Left colon (tissue), 2 donors: ENCODE measurements at regions not wholly inside any gene's neighbourhood (a gene's known extent, or its start where the extent isn't known, plus 50 kb on each side); places are given as distances from the start of the nearest gene placed in this dataset.
A peak's percentile ranks its signal among the peaks of the same experiment; 100 is the strongest.
"Not testable (repeated sequence)": the region's sequence is repeated elsewhere in the genome, so short reads cannot be mapped to it uniquely, and the experiment has no call there.

Experiments
- ATAC-seq: fragments of 200-7000 bp; cut with Tn5 transposase; one replicate; pipeline ENCODE4 v1.9.1; 2020; ENCODE audit warnings: mild to moderate bottlenecking, moderate library complexity
- DNase-seq, 2 donors: peaks; one replicate each; pipeline ENCODE4 v3.0.0-alpha.2; 2020
- intact Hi-C, 2 donors: fragments of 100-400 bp; cut with DNase I in 1 of 2; cut with micrococcal nuclease in 1 of 2; formaldehyde crosslinking; loops; one replicate each; pipeline versions ENCODE4 v1.11.2 to v1.14.0; 2022; cut with DNase I, micrococcal nuclease
- donor health status: DM: no; HTN: no; CAD: no.
- donor health status: DM: yes; HTN: yes; CAD: no.

- intact Hi-C loops = no loop called here
- no peak for DNase-seq
- ATAC-seq = no peak
Observed at GRCh38 chrX:139158256-139158655, 372.3 kb upstream of the F9 start.

- intact Hi-C loops = no loop called here
- DNase-seq (no peak), ATAC-seq (no peak)
Observed at GRCh38 chrX:139156356-139156755, 374.2 kb upstream of the F9 start.

- ATAC-seq, intact Hi-C loops, DNase-seq: not testable (repeated sequence)
Observed at GRCh38 chrX:139146625-139147024, 383.9 kb upstream of the F9 start.

- ATAC-seq = no peak
- DNase-seq = no peak
Observed at GRCh38 chrX:139141370-139141769, 389.2 kb upstream of the F9 start.

GRCh38 chrX:139134316-139134715, 396.2 kb upstream of the F9 start:
- DNase-seq = no peak
- intact Hi-C loops = no loop called here
- no peak for ATAC-seq

More at GRCh38 chrX:139141370-139141769, 389.2 kb upstream of the F9 start:
- intact Hi-C loops = no loop called here

- DNase-seq (peak in 1 of 2 donors; percentile 15), ATAC-seq (peak; percentile 75)
- intact Hi-C loops = no loop called here
Observed at GRCh38 chrX:139126493-139126892, 404.0 kb upstream of the F9 start.

- intact Hi-C loops = no loop called here
- no peak for ATAC-seq
Observed at GRCh38 chrX:139125916-139126315, 404.6 kb upstream of the F9 start.

GRCh38 chrX:139121616-139122286, 408.8 kb upstream of the F9 start:
- ATAC-seq = no peak
- DNase-seq = no peak
- intact Hi-C loops = no loop called here

More at GRCh38 chrX:139125916-139126315, 404.6 kb upstream of the F9 start:
- no peak for DNase-seq

- no peak for DNase-seq
- intact Hi-C loops = no loop called here
- no peak for ATAC-seq
Observed at GRCh38 chrX:139120760-139121159, 409.2 kb upstream of the FGF13 start.

GRCh38 chrX:139113708-139114107, 402.2 kb upstream of the FGF13 start:
- no peak for ATAC-seq
- intact Hi-C loops = no loop called here
- no peak for DNase-seq

- ATAC-seq = no peak
- no peak for DNase-seq
- intact Hi-C loops = no loop called here
Observed at GRCh38 chrX:139112432-139112831, 400.9 kb upstream of the FGF13 start.

- ATAC-seq (no peak), DNase-seq (no peak)
- intact Hi-C loops = no loop called here
Observed at GRCh38 chrX:139106069-139106468, 394.6 kb upstream of the FGF13 start.

- ATAC-seq (no peak), DNase-seq (no peak)
- intact Hi-C loops = no loop called here
Observed at GRCh38 chrX:139094671-139095592, 383.4 kb upstream of the FGF13 start.

GRCh38 chrX:139093201-139093600, 381.7 kb upstream of the FGF13 start:
- no peak for ATAC-seq
- intact Hi-C loops = no loop called here
- DNase-seq = no peak

- DNase-seq (no peak), ATAC-seq (no peak)
- intact Hi-C loops = no loop called here
Observed at GRCh38 chrX:139091878-139092277, 380.4 kb upstream of the FGF13 start.

- ATAC-seq = no peak
- no peak for DNase-seq
- intact Hi-C loops = no loop called here
Observed at GRCh38 chrX:139091066-139091465, 379.5 kb upstream of the FGF13 start.

- intact Hi-C loops = no loop called here
- no peak for DNase-seq
- ATAC-seq = no peak
Observed at GRCh38 chrX:139086246-139086645, 374.7 kb upstream of the FGF13 start.

GRCh38 chrX:139085404-139085803, 373.9 kb upstream of the FGF13 start:
- intact Hi-C loops = no loop called here
- ATAC-seq (no peak), DNase-seq (no peak)

GRCh38 chrX:139083191-139083590, 371.7 kb upstream of the FGF13 start:
- intact Hi-C loops = no loop called here
- no peak for ATAC-seq
- no peak for DNase-seq

GRCh38 chrX:139081965-139082364, 370.4 kb upstream of the FGF13 start:
- DNase-seq = no peak
- no peak for ATAC-seq
- intact Hi-C loops = no loop called here
